PC-9 (cell line): ENCODE measurements at regions not wholly inside any gene's neighbourhood (a gene's known extent, or its start where the extent isn't known, plus 50 kb on each side); places are given as distances from the start of the nearest gene placed in this dataset.

Experiments
- BruUV-seq: library from RNA; stranded (reverse); fragments of 400-500 nt; replicated peaks from 2 replicates; lab custom pipeline; 2021; lab: Mats Ljungman, UMichigan
- CTCF ChIA-PET: fragments of 300-600 bp; sonication (Branson Sonifier 250); formaldehyde crosslinking; loops from one replicate; lab custom pipeline; 2022; ENCODE audit warnings: antibody characterized with exemption; lab: Charles Lee
- POLR2A ChIA-PET: fragments of 300-600 bp; sonication (Branson Sonifier 250); formaldehyde crosslinking; loops from one replicate; lab custom pipeline; 2022; ENCODE audit warnings: antibody characterized with exemption; ENCODE audit not compliant: unreplicated experiment; lab: Charles Lee
- DNase-seq, 2 experiments: peaks; one replicate each; pipeline versions ENCODE4 v3.0.0 to v3.0.0-alpha.2; 2015 to 2022; ENCODE audit warnings: mixed read lengths in 1 of 2
- H2AFZ ChIP-seq: fragments of 200-600 bp; sonication (generic); 2 replicates; pipeline ENCODE4 v1.8.1; 2017; ENCODE audit warnings: antibody characterized with exemption
- H3F3A ChIP-seq: fragments of 200-600 bp; sonication (generic); 2 replicates; pipeline ENCODE4 v1.8.1; 2017; ENCODE audit warnings: antibody characterized with exemption, mild to moderate bottlenecking, low read depth; ENCODE audit not compliant: insufficient read depth
- H3K27ac ChIP-seq: fragments of 200-600 bp; sonication (generic); 2 replicates; pipeline ENCODE4 v1.6.1; 2016; ENCODE audit warnings: mixed run types
- H3K27me3 ChIP-seq: fragments of 200-600 bp; sonication (generic); 2 replicates; pipeline ENCODE4 v1.6.1; 2016; ENCODE audit warnings: low read depth, mixed run types; ENCODE audit not compliant: insufficient read depth
- H3K36me3 ChIP-seq: fragments of 200-600 bp; sonication (generic); 2 replicates; pipeline ENCODE4 v1.6.1; 2016; ENCODE audit warnings: low read depth, mixed run types
- H3K4me1 ChIP-seq: fragments of 200-600 bp; sonication (generic); replicated peaks from 2 replicates; pipeline ENCODE4 v1.6.1; 2016; ENCODE audit warnings: mixed run types; ENCODE audit not compliant: insufficient read depth
- H3K4me2 ChIP-seq: fragments of 200-600 bp; sonication (generic); 2 replicates; pipeline ENCODE4 v1.6.1; 2017; ENCODE audit warnings: mixed run types
- H3K4me3 ChIP-seq: fragments of 200-600 bp; sonication (generic); 2 replicates; pipeline ENCODE4 v1.6.1; 2016; ENCODE audit warnings: mixed run types
- H3K79me2 ChIP-seq: fragments of 200-600 bp; sonication (generic); 2 replicates; pipeline ENCODE4 v1.6.1; 2017; ENCODE audit warnings: low read depth, mixed run types
- H3K9me2 ChIP-seq: fragments of 200-600 bp; sonication (generic); 2 replicates; pipeline ENCODE4 v1.8.1; 2017; ENCODE audit warnings: mild to moderate bottlenecking; ENCODE audit not compliant: insufficient read depth
- H3K9me3 ChIP-seq: fragments of 200-600 bp; sonication (generic); 2 replicates; pipeline ENCODE4 v1.8.1; 2016; ENCODE audit warnings: low read depth; ENCODE audit not compliant: insufficient read depth
- H4K20me1 ChIP-seq: fragments of 200-600 bp; sonication (generic); 2 replicates; pipeline ENCODE4 v1.8.1; 2017; ENCODE audit not compliant: insufficient read depth
- EZH2 ChIP-seq: fragments of 200-600 bp; sonication (generic); IDR thresholded peaks from 2 replicates; pipeline ENCODE4 v1.8.0; 2017; ENCODE audit warnings: antibody characterized with exemption, low read depth
- intact Hi-C: fragments of 100-400 bp; cut with micrococcal nuclease; formaldehyde crosslinking; loops from one replicate; pipeline ENCODE4 v1.10.0; 2022; ENCODE audit not compliant: unreplicated experiment
- TF ChIP-seq, protein P1 (sequence below): fragments of 200-600 bp; sonication (generic); conservative IDR thresholded peaks from 2 replicates; pipeline ENCODE4 v1.6.1; 2017; ENCODE audit warnings: mixed run types, antibody characterized with exemption, mild to moderate bottlenecking, moderate library complexity

DNA sequence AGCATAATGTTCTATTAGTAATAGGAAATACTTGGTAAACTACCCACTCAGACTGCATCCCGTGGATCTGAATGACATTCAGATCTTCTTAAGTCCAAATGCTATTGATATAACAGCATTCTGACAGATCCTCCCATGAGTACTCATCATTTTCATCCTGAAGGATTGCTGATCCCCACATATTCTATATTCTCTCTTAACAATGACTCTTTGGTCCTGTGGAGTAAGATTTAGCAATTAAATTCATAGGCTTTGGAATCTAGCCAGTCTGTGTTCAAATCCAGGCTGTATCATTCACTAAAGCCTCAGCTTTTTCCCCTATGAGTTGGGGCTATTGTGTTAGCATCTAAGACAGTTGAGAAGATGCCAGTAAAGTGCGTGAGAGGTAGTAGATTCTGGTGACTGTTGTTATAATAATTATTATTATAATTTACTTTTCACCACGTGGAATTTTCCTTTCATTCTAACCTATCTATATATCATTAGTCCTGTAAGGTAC, 591.3 kb upstream of the SYT4 start:
- H3K9me2 ChIP-seq = no peaks in the 10 kb centered on the region
- no peak overlapping the region for H2AFZ ChIP-seq
- H3K4me1 ChIP-seq = no peaks in the 10 kb centered on the region
- no peak overlapping the region for H3K4me2 ChIP-seq
- H3K27me3 ChIP-seq = no peaks in the 10 kb centered on the region
- intact Hi-C loops = no loop called here
- H4K20me1 ChIP-seq = no peaks in the 10 kb centered on the region
- ChIA-PET CTCF (no interaction called here), POLR2A (no interaction called here)
- H3K9me3 ChIP-seq = no peaks in the 10 kb centered on the region
- TF ChIP-seq EZH2 = no peak
- TF ChIP-seq, protein P1, sequence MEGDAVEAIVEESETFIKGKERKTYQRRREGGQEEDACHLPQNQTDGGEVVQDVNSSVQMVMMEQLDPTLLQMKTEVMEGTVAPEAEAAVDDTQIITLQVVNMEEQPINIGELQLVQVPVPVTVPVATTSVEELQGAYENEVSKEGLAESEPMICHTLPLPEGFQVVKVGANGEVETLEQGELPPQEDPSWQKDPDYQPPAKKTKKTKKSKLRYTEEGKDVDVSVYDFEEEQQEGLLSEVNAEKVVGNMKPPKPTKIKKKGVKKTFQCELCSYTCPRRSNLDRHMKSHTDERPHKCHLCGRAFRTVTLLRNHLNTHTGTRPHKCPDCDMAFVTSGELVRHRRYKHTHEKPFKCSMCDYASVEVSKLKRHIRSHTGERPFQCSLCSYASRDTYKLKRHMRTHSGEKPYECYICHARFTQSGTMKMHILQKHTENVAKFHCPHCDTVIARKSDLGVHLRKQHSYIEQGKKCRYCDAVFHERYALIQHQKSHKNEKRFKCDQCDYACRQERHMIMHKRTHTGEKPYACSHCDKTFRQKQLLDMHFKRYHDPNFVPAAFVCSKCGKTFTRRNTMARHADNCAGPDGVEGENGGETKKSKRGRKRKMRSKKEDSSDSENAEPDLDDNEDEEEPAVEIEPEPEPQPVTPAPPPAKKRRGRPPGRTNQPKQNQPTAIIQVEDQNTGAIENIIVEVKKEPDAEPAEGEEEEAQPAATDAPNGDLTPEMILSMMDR = no peak
- H3K27ac ChIP-seq = no peak overlapping the region
- BruUV-seq = no TSS peak
- H3F3A ChIP-seq = no peaks in the 10 kb centered on the region
- no peaks in the 10 kb centered on the region for H3K79me2 ChIP-seq
- DNase-seq = no peak
- no peak overlapping the region for H3K4me3 ChIP-seq
- no peaks in the 10 kb centered on the region for H3K36me3 ChIP-seq

DNA sequence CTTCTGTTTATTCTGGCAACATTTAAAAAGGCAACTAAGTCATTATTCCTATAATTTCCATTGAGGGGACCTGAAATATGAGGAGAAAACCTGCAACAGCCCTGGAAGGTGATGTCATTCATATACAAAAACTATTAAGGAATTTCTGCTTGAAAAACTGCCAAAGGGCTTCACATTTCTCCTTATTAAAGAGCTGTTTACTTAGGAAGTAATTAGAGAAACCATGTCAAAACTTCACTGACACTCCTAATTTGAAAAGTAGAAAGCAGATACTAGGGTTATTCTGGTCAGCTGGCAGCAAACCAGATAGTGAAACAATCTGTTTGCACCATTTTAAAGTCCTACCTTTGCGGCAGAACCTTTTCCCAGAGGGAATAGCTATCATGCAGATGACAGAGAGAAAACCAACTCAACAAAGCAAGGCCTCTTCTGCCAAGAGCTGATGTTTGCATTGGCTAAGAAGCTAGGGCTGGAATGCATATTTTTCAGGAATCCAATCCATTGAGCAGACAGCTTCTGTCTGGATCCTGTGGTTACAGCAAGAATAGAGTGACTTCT, 592.2 kb upstream of the SYT4 start:
- no TSS peak for BruUV-seq
- Histone ChIP-seq H3K4me3 (no peak overlapping the region), H3K9me2 (no peaks in the 10 kb centered on the region), H3K36me3 (no peaks in the 10 kb centered on the region), H3K27ac (no peak overlapping the region), H3K79me2 (no peaks in the 10 kb centered on the region), H3K4me2 (no peak overlapping the region), H2AFZ (no peak overlapping the region), H3K4me1 (no peaks in the 10 kb centered on the region; the same call in 1 of the 2 replicates), H4K20me1 (no peaks in the 10 kb centered on the region), H3K27me3 (no peaks in the 10 kb centered on the region), H3K9me3 (no peaks in the 10 kb centered on the region), H3F3A (no peaks in the 10 kb centered on the region)
- DNase-seq = no peak
- POLR2A ChIA-PET = no interaction called here
- no peak for TF ChIP-seq EZH2
- TF ChIP-seq, protein P1 = no peak
- intact Hi-C loops = no loop called here
- CTCF ChIA-PET = no interaction called here

DNA sequence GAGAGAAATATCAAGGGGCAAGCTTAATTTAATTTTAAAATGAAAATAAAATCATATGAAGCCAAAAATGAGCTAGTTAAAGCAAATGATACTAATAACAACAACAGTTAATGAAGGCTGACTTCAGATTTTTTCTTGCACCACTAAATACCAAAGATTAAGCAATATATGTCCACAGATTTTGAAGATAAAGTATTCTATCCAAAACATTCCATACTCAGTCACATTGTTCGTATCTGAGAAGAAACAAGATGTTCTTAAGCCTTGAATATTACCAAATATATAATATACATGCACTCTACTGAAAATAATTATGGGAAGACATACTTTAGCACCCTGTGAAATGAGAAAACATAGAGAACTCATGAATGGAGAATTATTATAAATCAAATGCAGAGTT, 593.3 kb upstream of the SYT4 start:
- Histone ChIP-seq H3K27me3 (no peaks in the 10 kb centered on the region), H3K27ac (no peak overlapping the region), H3K4me1 (no peaks in the 10 kb centered on the region; the same call in 1 of the 2 replicates), H3K9me2 (no peaks in the 10 kb centered on the region), H3K4me2 (no peak overlapping the region), H3F3A (no peaks in the 10 kb centered on the region), H2AFZ (no peak overlapping the region), H3K36me3 (no peaks in the 10 kb centered on the region), H3K4me3 (no peak overlapping the region), H3K79me2 (no peaks in the 10 kb centered on the region), H4K20me1 (no peaks in the 10 kb centered on the region), H3K9me3 (no peaks in the 10 kb centered on the region)
- intact Hi-C loops = no loop called here
- DNase-seq = no peak
- ChIA-PET CTCF (no interaction called here), POLR2A (no interaction called here)
- BruUV-seq = no TSS peak
- TF ChIP-seq, protein P1 = no peak
- TF ChIP-seq EZH2 = no peak
